Parathyroid adenoma (tissue), 2 donors: ENCODE measurements at regions not wholly inside any gene's neighbourhood (a gene's known extent, or its start where the extent isn't known, plus 50 kb on each side); places are given as distances from the start of the nearest gene placed in this dataset.

Experiments used
- H2AFZ ChIP-seq: fragments of 300-600 bp; sonication (generic); one replicate; pipeline ENCODE4 v1.7.0; 2017; ENCODE audit warnings: antibody characterized with exemption, mild to moderate bottlenecking
- H3K27ac ChIP-seq: fragments of 300-600 bp; sonication (generic); one replicate; pipeline ENCODE4 v1.7.0; 2017
- H3K27me3 ChIP-seq: fragments of 300-600 bp; sonication (generic); one replicate; pipeline ENCODE4 v1.7.0; 2017; ENCODE audit warnings: low read length; ENCODE audit not compliant: control insufficient read depth, insufficient read depth
- H3K36me3 ChIP-seq: fragments of 300-600 bp; sonication (generic); one replicate; pipeline ENCODE4 v1.7.0; 2017; ENCODE audit warnings: low read length; ENCODE audit not compliant: control insufficient read depth, insufficient read depth
- H3K4me1 ChIP-seq: fragments of 300-600 bp; sonication (generic); one replicate; pipeline ENCODE4 v1.7.0; 2017; ENCODE audit warnings: control low read depth
- H3K4me2 ChIP-seq: fragments of 300-600 bp; sonication (generic); one replicate; pipeline ENCODE4 v1.7.0; 2017; ENCODE audit warnings: low read length
- H3K4me3 ChIP-seq: fragments of 300-600 bp; sonication (generic); one replicate; pipeline ENCODE4 v1.7.0; 2017; ENCODE audit warnings: low read depth, low read length
- H3K79me2 ChIP-seq: fragments of 300-600 bp; sonication (generic); one replicate; pipeline ENCODE4 v1.7.0; 2017; ENCODE audit warnings: control low read depth
- H3K9ac ChIP-seq: fragments of 300-600 bp; sonication (generic); one replicate; pipeline ENCODE4 v1.7.0; 2017; ENCODE audit warnings: mild to moderate bottlenecking
- H3K9me3 ChIP-seq: fragments of 300-600 bp; sonication (generic); one replicate; pipeline ENCODE4 v1.7.0; 2017; ENCODE audit warnings: low read length; ENCODE audit not compliant: control insufficient read depth
- CTCF ChIP-seq: fragments of 300-600 bp; sonication (generic); IDR thresholded peaks from one replicate; pipeline ENCODE4 v1.7.0; 2017; ENCODE audit warnings: antibody characterized with exemption, mild to moderate bottlenecking
- donor health status: primary hyperparathyroidism.

GRCh38 chr1:168782559-168783116 is 53.6 kb upstream of the DPT start:
- TF ChIP-seq CTCF: no peak
- Histone ChIP-seq H3K9me3 (no peaks in the 10 kb centered on the region), H3K27ac (no peak overlapping the region), H3K4me1 (peaks cover 2% of the 10 kb centered on the region), H3K27me3 (no peaks in the 10 kb centered on the region), H3K4me3 (no peak overlapping the region), H3K4me2 (no peak overlapping the region), H3K9ac (no peak overlapping the region), H2AFZ (no peak overlapping the region), H3K36me3 (no peaks in the 10 kb centered on the region), H3K79me2 (no peaks in the 10 kb centered on the region)

GRCh38 chr1:168783458-168784210 is 54.6 kb upstream of the DPT start:
- no peaks in the 10 kb centered on the region for H3K36me3 ChIP-seq
- no peaks in the 10 kb centered on the region for H3K27me3 ChIP-seq
- peaks cover 2% of the 10 kb centered on the region for H3K4me1 ChIP-seq
- TF ChIP-seq CTCF: no peak
- H3K27ac ChIP-seq: no peak overlapping the region
- H3K79me2 ChIP-seq: no peaks in the 10 kb centered on the region
- no peak overlapping the region for H3K9ac ChIP-seq
- H3K4me3 ChIP-seq: no peak overlapping the region
- H2AFZ ChIP-seq: no peak overlapping the region
- H3K4me2 ChIP-seq: no peak overlapping the region
- H3K9me3 ChIP-seq: no peaks in the 10 kb centered on the region

GRCh38 chr1:168786476-168787330 is 57.7 kb upstream of the DPT start:
- no peak overlapping the region for H3K4me2 ChIP-seq

GRCh38 chr1:168788258-168788657 is 59.3 kb upstream of the DPT start:
- Histone ChIP-seq H3K9me3 (no peaks in the 10 kb centered on the region), H3K4me2 (no peak overlapping the region), H3K4me1 (peaks cover 2% of the 10 kb centered on the region), H3K36me3 (no peaks in the 10 kb centered on the region), H2AFZ (no peak overlapping the region), H3K27me3 (no peaks in the 10 kb centered on the region), H3K9ac (no peak overlapping the region), H3K4me3 (no peak overlapping the region), H3K27ac (no peak overlapping the region), H3K79me2 (no peaks in the 10 kb centered on the region)
- TF ChIP-seq CTCF: no peak

More at GRCh38 chr1:168786476-168787330, 57.7 kb upstream of the DPT start:
- no peaks in the 10 kb centered on the region for H3K79me2 ChIP-seq
- H3K4me3 ChIP-seq: no peak overlapping the region
- no peak for TF ChIP-seq CTCF
- H3K4me1 ChIP-seq: peaks cover 2% of the 10 kb centered on the region
- H3K27me3 ChIP-seq: no peaks in the 10 kb centered on the region
- H3K36me3 ChIP-seq: no peaks in the 10 kb centered on the region
- H3K27ac ChIP-seq: no peak overlapping the region
- H3K9ac ChIP-seq: no peak overlapping the region
- no peak overlapping the region for H2AFZ ChIP-seq
- H3K9me3 ChIP-seq: no peaks in the 10 kb centered on the region
